Activated CD4-positive, alpha-beta T cell treated with anti-CD3 and anti-CD28 coated beads, Interleukin-2, amount 50 U/mL, for 4 hours (primary cell): ENCODE measurements at regions not wholly inside any gene's neighbourhood (a gene's known extent, or its start where the extent isn't known, plus 50 kb on each side); places are given as distances from the start of the nearest gene placed in this dataset.

Source experiments
- DNase-seq, 2 experiments: peaks; one replicate each; pipeline ENCODE4 v3.0.0-alpha.2; 2020

DNA sequence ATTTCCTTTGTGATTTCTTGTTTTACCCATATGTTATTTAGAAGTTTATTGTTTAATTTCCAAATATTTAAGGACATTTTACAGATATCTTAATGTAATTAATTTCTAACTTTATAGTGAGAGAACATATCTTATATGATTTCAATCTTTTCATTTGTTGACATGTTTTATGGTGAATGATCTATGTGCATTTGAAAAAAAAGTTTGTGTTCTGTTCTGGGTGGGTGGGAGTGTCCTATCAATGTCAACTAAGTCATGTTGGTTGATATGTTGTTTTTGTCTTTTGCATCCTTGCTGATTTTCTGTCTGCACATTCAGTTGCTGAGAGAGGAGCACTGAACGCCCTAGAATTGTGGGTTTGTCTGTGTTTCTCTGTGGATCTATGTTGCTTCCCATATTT, 50.3 kb upstream of the CBFA2T3 start:
- no peak for DNase-seq

DNA sequence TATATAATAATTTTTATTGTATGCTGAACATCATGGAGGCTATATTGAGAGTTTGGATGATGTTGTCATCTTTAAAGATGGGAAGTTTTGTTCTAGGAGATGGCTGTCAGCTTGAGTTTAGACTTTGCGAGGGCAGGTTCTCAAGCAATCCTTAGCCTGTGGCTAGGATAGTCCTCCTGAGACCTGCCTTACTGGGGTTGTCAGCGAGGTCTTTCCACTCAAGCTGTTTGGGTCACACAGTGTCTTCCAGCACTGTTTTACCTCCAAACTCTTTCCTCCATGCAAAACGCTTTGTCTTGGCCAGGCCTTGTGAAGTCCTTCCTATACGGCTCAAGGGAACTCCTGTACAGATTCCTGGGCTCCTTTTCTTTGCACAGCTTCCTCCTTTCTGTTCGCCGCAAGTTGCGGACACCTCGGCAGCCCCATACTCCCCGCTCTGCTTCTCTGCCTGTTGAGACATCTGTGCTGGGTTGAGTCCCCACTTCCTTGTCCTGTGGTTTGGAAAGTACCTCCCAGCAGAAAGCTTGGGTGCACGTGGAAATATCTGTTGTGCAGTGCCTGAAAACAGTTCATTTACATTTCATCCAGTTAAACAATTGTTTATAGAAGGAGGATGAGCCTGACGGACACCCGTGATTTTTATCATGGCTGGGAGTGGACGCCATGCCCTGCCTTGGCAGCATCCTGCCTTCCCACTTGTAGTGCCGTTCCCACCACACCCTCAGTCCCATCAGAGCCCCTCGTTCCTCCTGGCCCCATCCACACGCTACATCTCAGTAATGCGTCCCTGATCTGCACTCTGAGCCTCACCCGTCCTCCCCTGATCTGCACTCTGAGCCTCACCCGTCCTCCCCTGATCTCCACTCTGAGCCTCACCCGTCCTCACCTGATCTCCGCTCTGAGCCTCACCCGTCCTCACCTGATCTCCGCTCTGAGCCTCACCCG, 55.0 kb upstream of the CBFA2T3 start:
- DNase-seq: peak; percentile 44 to 48

DNA sequence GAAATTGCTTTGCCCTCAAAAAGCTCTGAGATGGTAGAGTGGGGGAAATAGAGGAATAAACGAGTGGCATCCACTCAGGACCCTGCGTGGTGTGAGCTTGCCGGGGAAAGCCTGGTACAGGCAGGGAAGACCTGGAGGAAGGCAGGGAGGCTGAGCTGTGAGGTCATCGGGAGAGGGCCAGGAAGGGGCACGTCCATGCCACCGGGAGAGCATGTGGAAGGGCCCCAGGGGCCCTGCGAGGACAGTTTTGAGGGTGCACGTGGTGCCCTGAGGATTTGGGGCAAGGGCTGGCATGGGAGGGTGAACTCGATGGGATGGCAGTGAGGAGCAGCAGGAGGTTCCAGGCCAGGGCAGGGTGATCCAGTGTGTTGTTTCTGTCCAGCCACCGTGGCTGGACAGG, 56.3 kb upstream of the CBFA2T3 start:
- no peak for DNase-seq

DNA sequence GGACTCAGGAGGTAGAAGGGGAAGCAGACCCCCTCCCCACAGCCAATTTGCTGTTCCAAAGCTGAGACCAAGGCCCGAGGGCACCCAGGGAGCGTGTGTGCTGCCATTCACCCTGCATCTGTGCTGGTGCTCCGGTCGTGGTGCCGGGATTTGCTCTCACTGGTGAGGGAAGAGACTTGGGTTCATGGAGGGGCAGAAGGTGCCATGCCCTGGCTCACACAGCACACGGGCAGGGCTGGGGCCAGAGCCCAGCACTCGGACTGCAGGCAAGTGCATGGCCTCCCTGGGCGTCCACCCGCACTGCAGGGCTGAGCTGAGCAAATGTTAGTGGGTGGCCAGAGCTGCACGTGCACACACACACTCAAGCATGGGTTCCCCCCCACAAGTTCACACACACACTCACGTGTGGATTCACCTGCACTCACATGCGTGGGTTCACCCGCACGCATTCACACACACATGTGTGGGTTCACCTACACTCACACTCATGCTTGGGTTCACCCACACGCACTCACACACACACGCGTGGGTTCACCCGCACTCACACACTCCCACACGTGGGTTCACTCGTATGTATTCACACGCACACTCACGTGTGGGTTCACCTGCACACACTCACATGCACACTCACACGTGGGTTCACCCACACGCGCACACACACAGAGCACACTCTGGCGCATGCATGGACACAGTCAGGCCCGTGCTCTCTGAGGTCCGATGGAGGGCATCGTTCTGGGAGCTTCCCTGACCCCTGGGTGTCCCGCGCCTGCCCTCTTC, 57.0 kb upstream of the CBFA2T3 start:
- DNase-seq: no peak

DNA sequence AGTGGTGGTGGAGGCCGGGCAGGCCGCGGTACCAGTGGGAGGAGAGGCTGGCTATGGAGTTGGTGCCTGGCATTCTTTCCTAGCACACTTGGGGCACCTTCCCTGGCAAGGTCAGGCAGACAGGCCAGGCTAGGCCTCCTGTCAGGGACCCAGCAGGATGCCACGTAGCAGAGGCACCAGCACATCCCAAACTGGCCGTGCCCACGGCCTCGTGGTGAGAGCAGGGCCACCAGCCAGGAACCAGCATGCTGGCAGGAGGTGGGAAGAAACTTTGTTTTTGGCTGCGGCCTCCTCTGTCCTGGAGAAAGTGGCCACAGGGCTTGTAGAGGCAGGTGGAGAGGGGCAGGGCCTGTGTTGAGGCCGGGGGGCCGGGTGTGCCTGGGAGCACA, 57.6 kb upstream of the CBFA2T3 start:
- no peak for DNase-seq

DNA sequence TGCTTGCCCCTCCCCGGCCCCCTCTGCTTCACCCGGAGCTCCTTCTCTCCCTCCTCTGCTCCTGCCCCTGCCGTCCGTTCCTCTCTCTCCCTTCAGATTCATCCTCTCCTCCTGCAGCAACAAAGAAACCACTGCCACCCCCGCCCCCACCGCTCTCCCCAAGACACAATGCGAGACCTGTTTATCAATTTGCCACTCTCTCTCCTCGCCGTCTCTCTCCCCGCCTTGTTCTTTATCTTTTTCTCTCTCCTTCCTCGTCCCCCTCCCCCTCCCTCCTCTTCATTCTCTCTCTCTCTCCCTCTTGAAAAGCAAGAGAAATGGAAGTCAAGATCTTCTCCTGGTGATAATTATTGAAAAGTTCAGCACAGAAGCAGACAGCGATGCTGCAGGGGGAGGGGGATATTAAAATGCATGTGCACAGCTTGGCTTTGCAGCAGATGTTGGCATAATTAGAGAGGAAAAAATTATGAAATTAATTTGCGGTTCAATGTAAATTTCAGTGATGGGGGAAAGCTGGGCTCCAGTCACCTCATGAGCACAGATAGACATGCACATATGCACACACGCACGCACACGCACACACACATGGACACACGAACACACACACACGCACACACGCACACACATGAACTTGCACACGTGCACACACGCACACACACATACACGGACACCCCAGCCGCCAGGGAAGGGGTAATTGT, 58.1 kb upstream of the CBFA2T3 start:
- DNase-seq: no peak

DNA sequence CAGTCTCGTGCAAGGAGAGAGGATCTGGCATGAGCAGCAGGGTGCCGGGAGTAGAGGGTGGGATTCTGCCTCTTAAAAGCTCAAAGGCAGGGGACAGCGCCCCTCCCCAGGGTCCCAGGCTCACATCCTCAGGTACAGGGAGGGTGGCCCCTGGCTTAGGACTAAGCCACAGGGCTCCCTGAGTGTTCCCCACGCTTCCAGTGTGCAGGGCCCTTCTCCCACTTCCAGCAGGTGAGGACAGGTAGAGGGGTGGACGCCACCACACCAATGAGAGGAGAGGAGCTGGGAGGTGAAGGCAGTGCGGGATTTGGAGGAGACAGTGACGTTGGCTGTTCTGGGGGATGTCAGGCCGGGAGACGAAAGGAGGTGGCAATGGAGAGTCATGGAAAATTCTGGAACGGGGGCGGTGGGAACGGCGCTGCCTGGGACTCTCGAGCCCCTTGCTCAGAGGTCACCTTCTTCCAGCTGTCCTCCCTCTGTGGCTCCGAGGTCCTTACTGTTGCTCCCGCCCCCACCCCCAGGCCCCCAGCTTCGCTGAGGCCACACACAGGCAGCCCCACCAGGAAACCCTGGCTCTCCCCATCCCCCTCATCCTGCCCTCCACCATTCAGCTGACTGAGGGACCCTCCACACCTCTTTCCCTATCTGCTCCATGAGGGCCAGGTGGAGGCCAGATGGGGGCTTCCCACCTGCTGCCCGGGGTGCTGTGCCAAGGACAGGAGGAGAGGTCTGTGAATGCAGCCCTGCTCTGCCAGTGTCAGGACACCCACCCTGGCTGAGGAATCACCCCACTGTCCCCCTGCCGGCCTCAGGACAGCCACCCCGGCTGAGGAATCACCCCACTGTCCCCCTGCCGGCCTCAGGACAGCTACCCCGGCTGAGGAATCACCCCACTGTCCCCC, 57.7 kb upstream of the ACSF3 start:
- no peak for DNase-seq

DNA sequence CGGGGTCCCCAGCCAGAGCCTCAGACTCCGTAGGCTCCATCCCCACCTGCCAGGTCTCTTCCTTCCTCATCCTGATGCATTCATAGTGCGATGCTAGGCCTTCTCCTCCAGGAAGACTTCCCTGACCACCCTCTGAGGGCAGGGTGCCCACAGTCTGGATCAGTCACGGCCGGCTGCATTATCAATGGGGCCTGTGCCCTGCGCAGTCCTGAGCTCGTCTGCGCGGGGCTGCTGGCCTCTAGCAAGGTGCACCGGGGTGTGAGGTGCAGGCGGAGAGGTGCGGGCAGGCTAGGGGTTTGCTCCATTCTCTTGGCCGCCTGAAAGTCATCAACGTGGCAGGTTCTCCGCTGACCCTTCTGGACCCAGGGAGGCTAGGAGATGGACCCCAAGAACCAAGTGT, 56.9 kb upstream of the ACSF3 start:
- no peak for DNase-seq

DNA sequence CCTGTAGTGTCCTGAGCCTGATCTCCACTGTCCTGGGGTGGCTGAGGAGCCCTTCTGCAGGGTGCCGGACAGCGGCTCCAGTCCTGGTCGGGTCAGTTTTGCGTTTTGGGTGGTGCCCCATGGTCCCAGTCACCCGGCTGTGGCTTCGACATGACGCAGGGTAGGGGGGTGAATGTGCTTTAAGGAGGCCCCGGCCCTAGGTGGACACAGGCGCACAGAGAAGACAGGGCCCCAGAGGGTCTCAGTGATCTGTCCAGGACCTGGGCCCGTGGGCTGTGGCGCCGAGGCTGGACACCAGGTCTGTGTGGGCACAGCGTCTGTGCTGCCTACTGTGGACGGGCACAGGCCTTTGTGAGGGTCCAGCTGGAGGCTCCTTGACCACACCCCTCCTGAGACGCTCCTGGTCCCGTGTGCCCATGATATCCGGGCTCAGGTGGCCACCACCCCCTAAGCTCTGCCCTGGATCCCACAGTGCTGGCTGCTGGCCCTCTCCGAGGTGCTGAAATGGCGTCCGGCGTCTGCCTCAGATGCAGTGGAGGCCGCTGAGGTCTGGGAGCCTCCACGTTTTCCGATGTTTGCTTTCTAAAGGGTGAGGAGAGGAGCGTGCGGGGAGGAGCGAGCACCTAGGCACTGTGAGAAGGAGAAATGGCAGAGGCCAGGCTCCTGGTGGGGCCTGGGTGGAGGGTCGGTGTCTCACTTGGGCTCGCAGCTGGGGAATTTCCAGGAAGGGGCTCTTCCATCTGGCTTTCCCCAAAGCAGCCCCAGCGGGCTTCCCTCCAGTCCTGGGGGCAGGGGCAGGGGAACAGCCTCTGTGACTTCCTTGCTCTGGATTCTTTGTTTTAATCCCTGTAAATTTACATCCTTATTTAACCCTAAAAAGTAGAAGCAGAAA, 56.1 kb upstream of the ACSF3 start:
- DNase-seq: no peak

DNA sequence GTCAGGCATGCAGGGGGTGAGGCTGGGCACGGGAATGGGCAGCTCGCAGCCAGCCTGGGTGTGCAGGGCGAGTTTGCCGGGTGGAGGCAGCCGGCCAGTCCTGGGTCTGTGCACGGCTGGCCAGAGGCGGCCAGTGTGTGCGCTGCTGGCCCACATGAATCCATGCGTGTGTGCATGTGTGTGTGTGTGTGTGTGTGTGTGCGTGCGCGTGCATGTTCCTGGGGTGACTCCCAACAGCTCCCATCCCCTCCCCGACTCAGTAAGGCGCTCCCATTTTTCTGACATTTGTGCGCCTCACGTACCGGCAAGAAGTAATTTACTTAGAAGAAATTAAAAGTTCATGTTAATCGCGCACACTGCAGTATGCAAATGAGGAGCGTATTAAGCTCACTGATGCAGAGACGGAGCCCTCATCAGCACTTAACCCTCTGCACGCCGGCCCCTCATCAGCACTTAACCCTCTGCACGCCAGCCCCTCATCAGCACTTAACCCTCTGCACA, 55.4 kb upstream of the ACSF3 start:
- no peak for DNase-seq

DNA sequence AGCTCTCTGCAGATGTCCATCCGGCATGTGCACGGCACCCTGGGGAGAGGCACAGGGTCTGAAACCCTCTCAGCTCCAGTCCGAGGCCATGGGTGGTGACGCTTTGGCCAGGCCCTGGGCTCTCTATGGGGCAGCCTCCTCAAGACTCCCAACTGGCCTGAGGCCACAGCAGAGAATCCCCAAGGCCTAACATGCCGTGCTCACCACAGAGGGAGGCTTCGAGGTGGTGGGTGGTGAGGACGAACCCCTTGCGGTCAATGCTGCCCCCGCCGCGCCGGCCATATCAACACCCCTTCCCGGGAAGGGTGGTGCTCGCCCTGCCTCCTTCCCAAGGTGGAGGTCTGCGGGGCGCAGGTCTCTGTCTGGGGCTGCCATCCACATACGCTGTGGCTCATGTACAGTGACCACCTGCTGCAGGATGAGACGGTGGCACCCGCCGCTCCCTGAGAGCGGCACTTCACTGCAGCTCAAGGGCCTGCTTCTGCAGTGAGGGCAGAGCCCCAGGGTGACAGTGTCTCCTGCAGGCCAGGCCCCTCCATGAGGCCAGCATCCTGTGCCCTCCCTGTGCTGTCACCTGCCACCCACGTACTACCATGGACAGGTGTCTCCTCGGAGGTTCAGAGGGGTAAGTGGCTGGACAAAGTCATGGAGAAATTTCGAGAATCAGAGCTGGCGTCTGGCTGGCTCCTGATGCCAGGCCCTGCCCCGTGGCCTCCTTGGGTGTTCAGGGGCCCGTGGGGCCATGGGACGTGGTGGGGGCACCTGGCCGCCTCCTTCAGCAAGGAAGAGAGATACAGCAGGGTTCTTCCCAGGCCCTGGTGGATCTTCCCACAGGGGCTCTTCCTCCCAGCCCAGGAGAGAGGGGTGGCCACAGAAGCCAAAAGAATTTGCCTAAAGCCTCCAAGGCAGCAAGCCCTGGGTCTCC, 54.6 kb upstream of the ACSF3 start:
- no peak for DNase-seq

DNA sequence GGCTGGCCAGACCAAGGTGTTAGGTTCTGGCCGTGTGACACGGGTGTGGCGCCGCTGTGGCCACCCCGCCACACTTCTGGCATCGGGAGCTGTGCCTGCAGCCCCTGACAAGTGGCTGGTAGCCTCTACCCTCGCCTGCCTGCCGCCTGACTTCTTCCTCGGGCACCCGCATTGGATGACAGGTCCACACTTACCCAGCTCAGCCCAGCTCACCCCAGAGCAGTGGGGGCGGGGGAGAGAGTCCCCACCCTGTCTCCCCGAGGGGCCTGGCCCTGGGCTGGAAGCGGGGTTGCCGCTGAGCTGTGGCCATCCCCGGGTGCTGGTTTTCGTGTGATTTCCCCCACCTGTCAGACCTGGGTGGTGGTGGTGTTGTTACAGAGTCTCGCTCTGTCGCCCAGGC, 53.9 kb upstream of the ACSF3 start:
- no peak for DNase-seq

DNA sequence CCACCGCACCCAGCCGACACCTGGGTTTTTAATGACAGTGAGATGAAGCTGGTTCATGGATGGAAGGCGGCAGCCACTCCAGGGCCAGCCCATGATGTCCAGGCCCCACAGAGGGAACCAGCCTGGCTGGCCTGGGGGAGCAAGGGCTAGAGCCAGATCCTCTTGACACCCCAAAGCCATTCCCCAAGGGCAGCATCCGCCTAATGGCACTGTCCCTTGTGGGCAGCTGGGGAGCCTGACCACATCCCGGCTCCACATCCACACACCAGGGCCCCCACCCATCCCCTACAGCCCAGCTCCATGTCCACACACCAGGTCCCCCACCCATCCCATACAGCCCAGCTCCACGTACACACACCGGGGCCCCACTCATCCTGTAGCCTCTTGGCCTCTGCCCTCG, 53.3 kb upstream of the ACSF3 start:
- no peak for DNase-seq

DNA sequence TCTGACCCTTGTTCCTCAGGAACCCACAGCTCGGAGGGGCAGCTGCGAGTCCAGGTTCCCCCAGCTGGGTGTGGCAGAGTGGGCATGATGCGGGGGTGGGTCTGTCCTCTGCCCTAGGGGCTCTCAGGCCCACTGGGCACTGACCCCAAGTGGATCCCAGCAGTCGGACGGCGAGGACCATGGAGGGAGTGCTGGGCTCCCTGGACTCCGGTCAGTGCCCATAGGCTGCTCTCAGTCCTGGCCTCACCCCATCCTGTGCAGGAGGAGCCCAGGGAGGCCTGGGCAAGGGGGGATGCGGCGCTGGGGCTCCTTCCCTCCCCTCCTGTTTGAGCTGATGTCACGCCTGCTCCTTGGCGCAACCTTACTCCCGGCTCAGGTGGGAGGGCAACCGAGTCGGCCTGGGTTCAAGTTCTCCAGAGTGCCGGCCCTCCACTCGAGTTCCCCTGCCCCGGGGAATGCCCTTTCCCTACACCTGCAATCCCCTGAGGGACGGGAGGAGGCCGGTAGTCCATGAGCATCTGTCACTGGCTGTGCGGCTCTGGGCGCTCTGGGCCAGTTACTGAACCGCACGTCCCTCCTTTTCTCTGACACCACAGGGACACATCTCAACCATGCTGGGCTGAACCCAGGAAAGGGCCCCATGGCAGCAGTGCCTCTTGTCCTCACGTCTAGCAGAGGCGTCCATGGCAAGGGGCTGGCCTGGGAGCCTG, 52.6 kb upstream of the ACSF3 start:
- no peak for DNase-seq

DNA sequence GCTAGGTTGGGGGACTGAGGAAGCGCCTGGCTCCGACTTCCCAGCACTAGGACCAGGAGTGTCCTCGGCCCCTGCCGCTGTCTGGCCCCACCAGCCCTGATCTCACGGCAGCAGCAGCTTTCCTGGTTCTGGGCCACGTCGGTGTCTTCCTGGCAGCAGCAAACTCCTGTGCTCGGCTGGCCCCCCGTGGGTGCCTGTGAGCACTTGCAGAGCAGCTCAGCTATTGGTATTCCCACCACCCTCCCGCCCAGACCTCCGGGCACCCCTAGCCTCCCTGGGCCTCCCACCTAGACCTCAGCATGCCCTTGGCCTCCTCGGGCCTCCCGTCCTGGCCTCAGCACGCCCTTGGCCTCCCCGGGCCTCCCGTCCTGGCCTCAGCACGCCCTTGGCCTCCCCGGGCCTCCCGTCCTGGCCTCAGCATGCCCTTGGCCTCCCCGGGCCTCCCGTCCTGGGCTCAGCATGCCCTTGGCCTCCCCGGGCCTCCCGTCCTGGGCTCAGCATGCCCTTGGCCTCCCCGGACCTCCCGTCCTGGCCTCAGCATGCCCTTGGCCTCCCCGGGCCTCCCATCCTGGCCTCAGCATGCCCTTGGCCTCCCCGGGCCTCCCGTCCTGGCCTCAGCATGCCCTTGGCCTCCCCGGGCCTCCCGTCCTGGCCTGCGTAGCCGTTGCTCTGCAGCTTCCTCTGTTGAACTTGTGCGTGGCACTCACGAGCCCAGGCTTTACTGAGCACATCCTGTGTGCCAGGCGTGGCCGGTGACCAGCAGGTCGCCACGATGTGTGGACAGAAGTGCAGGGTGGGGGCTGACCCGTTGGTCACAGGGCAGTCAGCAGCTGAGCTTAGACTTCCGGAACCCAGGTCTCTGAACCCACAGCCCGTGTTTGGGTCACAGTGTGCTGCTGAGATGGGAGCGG, 51.8 kb upstream of the ACSF3 start:
- no peak for DNase-seq

DNA sequence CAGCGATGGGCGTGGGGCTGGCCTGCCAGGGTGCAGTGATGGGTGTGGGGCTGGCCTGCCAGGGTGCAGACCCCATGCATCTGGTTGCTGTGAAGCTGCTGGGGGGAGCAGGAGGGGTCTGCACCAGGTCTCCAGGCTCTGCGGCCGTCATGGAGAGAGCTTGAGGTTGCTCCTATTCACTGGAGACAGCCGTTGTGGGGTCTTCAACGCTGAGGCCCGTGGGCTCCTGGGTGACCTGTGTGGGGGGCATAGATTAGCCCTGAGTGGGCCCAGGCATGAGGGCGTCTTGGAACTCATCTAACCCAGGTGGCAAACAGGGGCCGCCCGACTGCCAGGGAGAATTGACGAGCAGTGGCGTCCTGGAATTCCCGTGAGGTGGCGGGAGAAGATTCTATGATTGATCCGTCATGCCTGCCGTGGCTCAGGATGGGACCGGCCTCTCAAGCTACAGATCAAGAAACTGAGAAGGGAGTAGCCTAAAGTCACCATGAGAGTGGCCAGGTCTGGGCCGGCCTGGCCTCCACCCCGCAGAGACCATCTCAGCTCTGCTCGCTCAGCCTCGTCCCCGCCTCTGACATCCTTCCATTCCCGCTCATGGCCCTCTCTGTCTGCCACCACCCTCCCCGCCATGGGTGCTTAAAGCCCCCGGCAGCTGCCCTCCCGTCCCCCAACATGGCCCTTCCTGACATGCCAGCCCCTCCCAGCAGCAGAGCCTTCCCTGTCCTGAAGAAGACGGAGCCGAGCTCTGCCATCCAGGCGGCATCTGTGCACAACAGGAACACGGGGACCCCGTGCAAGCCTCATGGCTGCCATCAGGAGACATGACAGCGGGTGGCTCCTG, 50.7 kb upstream of the ACSF3 start:
- no peak for DNase-seq
